RWPE1 (cell line): ENCODE measurements at regions not wholly inside any gene's neighbourhood (a gene's known extent, or its start where the extent isn't known, plus 50 kb on each side); places are given as distances from the start of the nearest gene placed in this dataset.

Source experiments
- CTCF ChIA-PET: fragments of 350-600 bp; sonication (Branson Sonifier 250); formaldehyde crosslinking; extraction: SDS; loops from one replicate; lab custom pipeline; 2021; lab: Yijun Ruan, JAX
- POLR2A ChIA-PET: fragments of 400-600 bp; formaldehyde crosslinking; extraction: SDS; loops from one replicate; lab custom pipeline; 2020; ENCODE audit warnings: antibody characterized with exemption; ENCODE audit not compliant: low non-redundant PET; lab: Yijun Ruan, JAX
- DNase-seq: peaks from one replicate; pipeline ENCODE4 v3.0.0; 2012; ENCODE audit warnings: low spot score
- H3K27ac ChIP-seq: fragments of 450-650 bp; 2 replicates; pipeline ENCODE4 v1.5.1; 2017
- CTCF ChIP-seq: fragments of 450-650 bp; conservative IDR thresholded peaks from 2 replicates; pipeline ENCODE4 v1.5.1; 2017; ENCODE audit warnings: low read depth, mild to moderate bottlenecking

GRCh38 chr1:239906394-239906793 lies 185.3 kb upstream of the FMN2 start:
- TF ChIP-seq CTCF, result no peak
- ChIA-PET POLR2A (no interaction called here), CTCF (no interaction called here)
- no peak for DNase-seq
- no peak overlapping the region for H3K27ac ChIP-seq

- ChIA-PET CTCF (interaction anchor here (0.6 kb wide), 1 partner anchor 740 kb away, joined by 4 read pairs; no protein-coding TSS in a partner anchor), POLR2A (no interaction called here)
- no peak for TF ChIP-seq CTCF
- peak overlapping the region; percentile 65 for H3K27ac ChIP-seq
- DNase-seq, result peak; percentile 77
Observed at GRCh38 chr1:239909898-239910297, 181.8 kb upstream of the FMN2 start.

GRCh38 chr1:239912471-239912870 lies 179.2 kb upstream of the FMN2 start:
- peak; percentile 8 for DNase-seq
- ChIA-PET CTCF (no interaction called here), POLR2A (no interaction called here)
- H3K27ac ChIP-seq, result peak overlapping the region; percentile 52
- no peak for TF ChIP-seq CTCF

GRCh38 chr1:239913141-239913585 lies 178.5 kb upstream of the FMN2 start:
- DNase-seq, result no peak
- ChIA-PET CTCF (interaction anchor here (0.6 kb wide), 1 partner anchor 292 kb away, joined by 6 read pairs; no protein-coding TSS in a partner anchor), POLR2A (no interaction called here)
- no peak overlapping the region for H3K27ac ChIP-seq
- no peak for TF ChIP-seq CTCF

GRCh38 chr1:239914751-239915231 lies 176.9 kb upstream of the FMN2 start:
- H3K27ac ChIP-seq, result no peak overlapping the region
- POLR2A ChIA-PET, result no interaction called here
- peak; percentile 72 for DNase-seq
- CTCF ChIA-PET, result interaction anchor here (0.6 to 0.7 kb wide), 2 partner anchors 599 to 1098 kb away, joined by 3 read pairs; no protein-coding TSS in a partner anchor
- no peak for TF ChIP-seq CTCF

GRCh38 chr1:239918634-239919033 lies 173.0 kb upstream of the FMN2 start:
- no peak for TF ChIP-seq CTCF
- POLR2A ChIA-PET, result no interaction called here
- DNase-seq, result no peak
- H3K27ac ChIP-seq, result no peak overlapping the region
- CTCF ChIA-PET, result no interaction called here
